ENCODE measurements at regions not wholly inside any gene's neighbourhood (a gene's known extent, or its start where the extent isn't known, plus 50 kb on each side); places are given as distances from the start of the nearest gene placed in this dataset.
"Not testable (repeated sequence)": the region's sequence is repeated elsewhere in the genome, so short reads cannot be mapped to it uniquely, and the experiment has no call there.

- not testable (repeated sequence) for TF ChIP-seq GABPA (IDR thresholded peaks at IDR 0.05; ENCODE audit: low read depth); POLR2AphosphoS5 (IDR thresholded peaks at IDR 0.05; ENCODE audit: low read depth); CTCF (IDR thresholded peaks at IDR 0.05; ENCODE audit: insufficient read depth, low read length)
These were observed 145.6 kb upstream of the LMCD1 start for GRCh38 chr3:8356066-8356465.

Measured in HL-60 (cell line).